Parathyroid adenoma (tissue), 2 donors: ENCODE measurements at regions not wholly inside any gene's neighbourhood (a gene's known extent, or its start where the extent isn't known, plus 50 kb on each side); places are given as distances from the start of the nearest gene placed in this dataset.

Source experiments
- H2AFZ ChIP-seq: fragments of 300-600 bp; sonication (generic); one replicate; pipeline ENCODE4 v1.7.0; 2017; ENCODE audit warnings: antibody characterized with exemption, mild to moderate bottlenecking
- H3K27ac ChIP-seq: fragments of 300-600 bp; sonication (generic); one replicate; pipeline ENCODE4 v1.7.0; 2017
- H3K27me3 ChIP-seq: fragments of 300-600 bp; sonication (generic); one replicate; pipeline ENCODE4 v1.7.0; 2017; ENCODE audit warnings: low read length; ENCODE audit not compliant: control insufficient read depth, insufficient read depth
- H3K36me3 ChIP-seq: fragments of 300-600 bp; sonication (generic); one replicate; pipeline ENCODE4 v1.7.0; 2017; ENCODE audit warnings: low read length; ENCODE audit not compliant: control insufficient read depth, insufficient read depth
- H3K4me1 ChIP-seq: fragments of 300-600 bp; sonication (generic); one replicate; pipeline ENCODE4 v1.7.0; 2017; ENCODE audit warnings: control low read depth
- H3K4me2 ChIP-seq: fragments of 300-600 bp; sonication (generic); one replicate; pipeline ENCODE4 v1.7.0; 2017; ENCODE audit warnings: low read length
- H3K4me3 ChIP-seq: fragments of 300-600 bp; sonication (generic); one replicate; pipeline ENCODE4 v1.7.0; 2017; ENCODE audit warnings: low read depth, low read length
- H3K79me2 ChIP-seq: fragments of 300-600 bp; sonication (generic); one replicate; pipeline ENCODE4 v1.7.0; 2017; ENCODE audit warnings: control low read depth
- H3K9ac ChIP-seq: fragments of 300-600 bp; sonication (generic); one replicate; pipeline ENCODE4 v1.7.0; 2017; ENCODE audit warnings: mild to moderate bottlenecking
- H3K9me3 ChIP-seq: fragments of 300-600 bp; sonication (generic); one replicate; pipeline ENCODE4 v1.7.0; 2017; ENCODE audit warnings: low read length; ENCODE audit not compliant: control insufficient read depth
- CTCF ChIP-seq: fragments of 300-600 bp; sonication (generic); IDR thresholded peaks from one replicate; pipeline ENCODE4 v1.7.0; 2017; ENCODE audit warnings: antibody characterized with exemption, mild to moderate bottlenecking
- donor health status: primary hyperparathyroidism.

- Histone ChIP-seq H3K27me3 (no peaks in the 10 kb centered on the region), H3K4me2 (no peak overlapping the region), H2AFZ (no peak overlapping the region), H3K9ac (no peak overlapping the region), H3K9me3 (no peaks in the 10 kb centered on the region), H3K36me3 (no peaks in the 10 kb centered on the region), H3K79me2 (no peaks in the 10 kb centered on the region), H3K4me3 (no peak overlapping the region), H3K4me1 (no peaks in the 10 kb centered on the region), H3K27ac (no peak overlapping the region)
- no peak for TF ChIP-seq CTCF
Observed at GRCh38 chr4:148573296-148573695, 131.1 kb upstream of the NR3C2 start.

- no peaks in the 10 kb centered on the region for H3K36me3 ChIP-seq
- no peaks in the 10 kb centered on the region for H3K4me1 ChIP-seq
- H3K27me3 ChIP-seq = no peaks in the 10 kb centered on the region
- TF ChIP-seq CTCF = no peak
- no peak overlapping the region for H3K4me3 ChIP-seq
- no peaks in the 10 kb centered on the region for H3K79me2 ChIP-seq
- H3K27ac ChIP-seq = no peak overlapping the region
- no peak overlapping the region for H3K4me2 ChIP-seq
- no peaks in the 10 kb centered on the region for H3K9me3 ChIP-seq
- H2AFZ ChIP-seq = no peak overlapping the region
- H3K9ac ChIP-seq = no peak overlapping the region
Observed at GRCh38 chr4:148565801-148566200, 123.6 kb upstream of the NR3C2 start.

DNA sequence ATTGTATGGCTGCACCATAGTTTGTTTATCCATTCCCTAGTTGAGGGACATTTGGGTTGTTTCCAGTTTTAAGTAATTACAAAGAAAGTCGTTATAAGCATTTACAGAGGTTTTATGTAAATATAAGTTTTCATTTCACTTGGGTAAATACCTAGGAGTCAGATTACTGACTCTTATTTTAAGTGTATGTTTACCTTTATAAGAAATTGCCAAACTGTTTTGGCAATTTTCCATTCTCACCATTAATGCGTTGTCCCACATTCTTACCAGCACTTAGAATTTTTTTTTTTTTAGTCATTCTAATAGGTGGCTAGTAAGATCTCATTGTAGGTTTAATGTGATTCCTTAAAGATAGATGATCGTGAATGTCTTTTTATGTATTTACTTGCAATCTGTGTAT, 121.5 kb upstream of the NR3C2 start:
- H3K4me1 ChIP-seq = no peaks in the 10 kb centered on the region
- no peaks in the 10 kb centered on the region for H3K9me3 ChIP-seq
- no peaks in the 10 kb centered on the region for H3K36me3 ChIP-seq
- TF ChIP-seq CTCF = no peak
- no peak overlapping the region for H3K27ac ChIP-seq
- no peak overlapping the region for H3K4me2 ChIP-seq
- no peaks in the 10 kb centered on the region for H3K79me2 ChIP-seq
- no peak overlapping the region for H2AFZ ChIP-seq
- H3K27me3 ChIP-seq = no peaks in the 10 kb centered on the region
- no peak overlapping the region for H3K4me3 ChIP-seq
- H3K9ac ChIP-seq = no peak overlapping the region

DNA sequence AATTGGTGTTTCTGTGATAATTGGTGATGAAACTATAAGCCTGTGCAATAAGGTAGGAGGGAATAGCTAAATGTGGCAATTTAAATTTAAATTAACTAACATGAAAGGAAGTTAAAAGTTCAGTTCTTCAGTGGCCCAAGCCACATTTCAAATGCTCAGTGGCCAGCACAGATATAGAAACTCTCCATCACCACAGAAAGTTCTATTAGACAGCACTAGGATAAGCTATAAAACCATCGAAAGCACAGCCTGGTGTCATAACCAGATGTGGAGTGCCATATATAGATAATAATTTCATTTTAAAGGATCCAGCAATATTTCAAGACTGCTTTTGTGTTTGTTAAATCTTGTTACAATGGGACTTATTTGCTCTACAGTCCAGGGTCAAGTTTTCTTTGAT, 119.3 kb upstream of the NR3C2 start:
- Histone ChIP-seq H3K9me3 (no peaks in the 10 kb centered on the region), H3K4me3 (no peak overlapping the region), H3K4me2 (no peak overlapping the region), H2AFZ (no peak overlapping the region), H3K79me2 (no peaks in the 10 kb centered on the region), H3K27me3 (no peaks in the 10 kb centered on the region), H3K36me3 (no peaks in the 10 kb centered on the region), H3K9ac (no peak overlapping the region), H3K4me1 (no peaks in the 10 kb centered on the region), H3K27ac (no peak overlapping the region)
- TF ChIP-seq CTCF = no peak

DNA sequence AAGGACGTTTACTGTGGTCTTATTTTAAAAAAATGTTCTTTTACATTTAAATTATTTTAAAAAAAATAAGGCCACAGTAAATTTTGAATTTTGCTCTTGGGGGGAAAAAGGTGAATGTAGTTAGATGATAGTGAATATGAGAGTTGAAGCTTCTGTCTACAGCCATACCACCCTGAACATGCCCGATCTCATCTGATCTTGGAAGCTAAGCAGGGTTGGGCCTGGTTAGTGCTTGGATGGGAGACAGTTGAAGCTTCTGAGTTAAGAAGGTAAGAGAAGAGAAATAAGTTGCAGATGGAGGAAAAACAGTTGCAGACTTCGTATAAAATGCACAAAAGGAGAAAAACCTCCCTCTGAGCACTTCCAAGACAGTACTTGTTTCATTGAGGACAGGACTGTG, 115.6 kb upstream of the NR3C2 start:
- no peak for TF ChIP-seq CTCF
- H3K4me2 ChIP-seq = no peak overlapping the region
- no peaks in the 10 kb centered on the region for H3K4me1 ChIP-seq
- no peaks in the 10 kb centered on the region for H3K79me2 ChIP-seq
- H3K27ac ChIP-seq = no peak overlapping the region
- H3K36me3 ChIP-seq = no peaks in the 10 kb centered on the region
- H3K9me3 ChIP-seq = no peaks in the 10 kb centered on the region
- no peak overlapping the region for H3K4me3 ChIP-seq
- H2AFZ ChIP-seq = no peak overlapping the region
- H3K9ac ChIP-seq = no peak overlapping the region
- H3K27me3 ChIP-seq = no peaks in the 10 kb centered on the region
